ENCODE measurements at regions not wholly inside any gene's neighbourhood (a gene's known extent, or its start where the extent isn't known, plus 50 kb on each side); places are given as distances from the start of the nearest gene placed in this dataset.

- DNase-seq (ENCODE audit: low spot score) = peak; percentile 53
Observed at GRCh38 chr6:113805173-113805790, 51.9 kb upstream of the MARCKS start.

GRCh38 chr6:113805811-113806495 is 51.2 kb upstream of the MARCKS start:
- DNase-seq (ENCODE audit: low spot score) = no peak

All from pons (tissue), 1 donor.